WERI-Rb-1 (cell line): ENCODE measurements at regions not wholly inside any gene's neighbourhood (a gene's known extent, or its start where the extent isn't known, plus 50 kb on each side); places are given as distances from the start of the nearest gene placed in this dataset.

ENCODE experiments used
- DNase-seq: peaks from one replicate; pipeline ENCODE4 v3.0.0-alpha.2; 2020
- H3K27ac ChIP-seq: fragments of 250-450 bp; sonication (Bioruptor Pico); 2 replicates; pipeline ENCODE4 v1.5.1; 2020; ENCODE audit warnings: mild to moderate bottlenecking, moderate library complexity
- H3K27me3 ChIP-seq: fragments of 250-450 bp; sonication (Bioruptor Pico); 2 replicates; pipeline ENCODE4 v1.5.1; 2021; ENCODE audit warnings: mild to moderate bottlenecking, low read depth, moderate library complexity; ENCODE audit not compliant: insufficient read depth, severe bottlenecking
- H3K36me3 ChIP-seq: fragments of 250-450 bp; sonication (Bioruptor Pico); 2 replicates; pipeline ENCODE4 v1.5.1; 2020; ENCODE audit warnings: mild to moderate bottlenecking, moderate library complexity
- H3K4me3 ChIP-seq: 2 replicates; pipeline ENCODE4 v1.5.1; 2011; ENCODE audit warnings: low read depth, mild to moderate bottlenecking, control low read depth, low read length
- H3K9me3 ChIP-seq: fragments of 250-450 bp; sonication (Bioruptor Pico); 2 replicates; pipeline ENCODE4 v1.5.1; 2021; ENCODE audit warnings: mild to moderate bottlenecking, moderate library complexity; ENCODE audit not compliant: severe bottlenecking
- CTCF ChIP-seq: IDR thresholded peaks from 2 replicates; pipeline ENCODE4 v1.5.1; 2011; ENCODE audit warnings: low read depth, mild to moderate bottlenecking, control low read depth, inconsistent platforms, low read length

GRCh38 chr4:59238212-59238611, 1961.9 kb upstream of the ADGRL3 start:
- no peak for DNase-seq
- no peaks in the 10 kb centered on the region for H3K27me3 ChIP-seq
- no peaks in the 10 kb centered on the region for H3K9me3 ChIP-seq
- TF ChIP-seq CTCF, result no peak
- no peaks in the 10 kb centered on the region for H3K36me3 ChIP-seq
- H3K27ac ChIP-seq, result no peak overlapping the region
- H3K4me3 ChIP-seq, result no peak overlapping the region

GRCh38 chr4:59240011-59240410, 1960.1 kb upstream of the ADGRL3 start:
- H3K9me3 ChIP-seq, result no peaks in the 10 kb centered on the region
- H3K4me3 ChIP-seq, result no peak overlapping the region
- no peaks in the 10 kb centered on the region for H3K27me3 ChIP-seq
- no peak overlapping the region for H3K27ac ChIP-seq
- H3K36me3 ChIP-seq, result no peaks in the 10 kb centered on the region
- no peak for TF ChIP-seq CTCF
- no peak for DNase-seq

- no peak overlapping the region for H3K27ac ChIP-seq
- no peak for DNase-seq
- no peaks in the 10 kb centered on the region for H3K27me3 ChIP-seq
- TF ChIP-seq CTCF, result no peak
- H3K9me3 ChIP-seq, result no peaks in the 10 kb centered on the region
- no peaks in the 10 kb centered on the region for H3K36me3 ChIP-seq
- H3K4me3 ChIP-seq, result no peak overlapping the region
Measured at GRCh38 chr4:59243038-59243437, 1957.1 kb upstream of the ADGRL3 start.

GRCh38 chr4:59247032-59247431, 1953.1 kb upstream of the ADGRL3 start:
- DNase-seq, result no peak
- H3K27ac ChIP-seq, result no peak overlapping the region

GRCh38 chr4:59248313-59248712, 1951.8 kb upstream of the ADGRL3 start:
- Histone ChIP-seq H3K9me3 (no peaks in the 10 kb centered on the region), H3K27ac (no peak overlapping the region), H3K4me3 (no peak overlapping the region), H3K36me3 (no peaks in the 10 kb centered on the region), H3K27me3 (no peaks in the 10 kb centered on the region)
- no peak for DNase-seq
- TF ChIP-seq CTCF, result no peak

More at GRCh38 chr4:59247032-59247431, 1953.1 kb upstream of the ADGRL3 start:
- no peaks in the 10 kb centered on the region for H3K27me3 ChIP-seq
- H3K36me3 ChIP-seq, result no peaks in the 10 kb centered on the region
- H3K9me3 ChIP-seq, result no peaks in the 10 kb centered on the region
- TF ChIP-seq CTCF, result no peak
- H3K4me3 ChIP-seq, result no peak overlapping the region

GRCh38 chr4:59249110-59249509, 1951.0 kb upstream of the ADGRL3 start:
- H3K36me3 ChIP-seq, result no peaks in the 10 kb centered on the region
- H3K9me3 ChIP-seq, result no peaks in the 10 kb centered on the region
- no peak for TF ChIP-seq CTCF
- no peaks in the 10 kb centered on the region for H3K27me3 ChIP-seq
- H3K27ac ChIP-seq, result no peak overlapping the region
- DNase-seq, result no peak
- no peak overlapping the region for H3K4me3 ChIP-seq
